Fibroblast of skin of back (primary cell): ENCODE measurements at regions not wholly inside any gene's neighbourhood (a gene's known extent, or its start where the extent isn't known, plus 50 kb on each side); places are given as distances from the start of the nearest gene placed in this dataset.
A peak's percentile ranks its signal among the peaks of the same experiment; 100 is the strongest.
"Not testable (repeated sequence)": the region's sequence is repeated elsewhere in the genome, so short reads cannot be mapped to it uniquely, and the experiment has no call there.

Source experiments
- DNase-seq: peaks from one replicate; pipeline ENCODE4 v3.0.0-alpha.2; 2013

DNA sequence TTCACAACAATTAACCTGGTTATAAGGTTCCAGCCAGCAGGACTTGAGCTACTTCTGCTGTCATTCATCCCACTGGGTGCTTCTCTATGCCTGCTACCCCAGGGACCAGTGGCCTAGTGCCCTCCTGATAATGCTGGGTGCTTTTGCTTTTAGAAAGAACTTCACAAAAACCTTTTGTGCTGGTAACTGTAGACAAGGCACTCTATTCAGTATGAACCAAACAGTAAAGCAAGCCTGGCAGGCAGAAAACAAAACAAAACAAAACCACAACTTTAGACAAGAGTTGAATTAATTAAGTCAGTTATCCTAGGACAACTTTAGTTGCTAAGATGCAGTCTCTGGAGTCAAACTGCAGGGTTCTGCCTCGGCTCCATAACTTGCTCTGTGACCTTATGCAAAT, 61.9 kb upstream of the ADGRL2 start:
- DNase-seq: no peak

DNA sequence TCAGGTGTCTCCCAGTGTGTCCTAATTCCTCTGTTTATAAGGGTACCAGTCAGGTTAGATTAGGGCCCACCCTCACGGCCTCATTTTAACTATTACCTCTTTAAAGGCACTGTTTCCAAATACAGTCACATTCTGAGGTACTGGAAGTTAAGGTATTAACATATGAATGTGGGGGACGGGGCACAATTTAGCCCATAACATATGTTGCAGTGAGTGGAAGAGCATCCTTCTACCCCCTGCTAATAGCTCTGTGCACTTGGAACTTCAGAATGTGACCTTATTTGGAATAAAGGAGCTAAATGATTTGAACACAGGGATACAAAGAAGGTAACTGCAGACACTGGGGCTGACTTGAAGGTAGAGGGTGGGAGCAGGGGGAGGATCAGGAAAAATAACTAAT, 67.3 kb upstream of the ADGRL2 start:
- no peak for DNase-seq

DNA sequence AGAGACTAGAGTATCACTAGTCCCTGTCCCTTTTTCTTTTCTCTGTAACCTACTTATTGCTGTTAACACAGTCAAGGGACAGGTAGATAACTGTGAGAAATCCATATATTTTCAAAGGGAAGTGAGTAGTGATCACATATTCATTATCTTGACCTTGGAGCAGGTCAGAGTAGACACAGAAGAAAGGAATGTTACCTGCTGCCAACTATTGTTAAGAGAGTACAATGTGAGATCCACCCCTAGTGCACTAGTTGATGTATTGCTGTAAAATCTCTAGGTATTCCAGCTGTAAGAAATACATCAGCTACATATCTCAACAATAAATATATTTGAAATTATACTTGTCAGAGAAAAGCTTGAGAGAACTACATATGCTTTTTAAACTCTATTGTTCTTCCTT, 68.7 kb upstream of the ADGRL2 start:
- DNase-seq: no peak

DNA sequence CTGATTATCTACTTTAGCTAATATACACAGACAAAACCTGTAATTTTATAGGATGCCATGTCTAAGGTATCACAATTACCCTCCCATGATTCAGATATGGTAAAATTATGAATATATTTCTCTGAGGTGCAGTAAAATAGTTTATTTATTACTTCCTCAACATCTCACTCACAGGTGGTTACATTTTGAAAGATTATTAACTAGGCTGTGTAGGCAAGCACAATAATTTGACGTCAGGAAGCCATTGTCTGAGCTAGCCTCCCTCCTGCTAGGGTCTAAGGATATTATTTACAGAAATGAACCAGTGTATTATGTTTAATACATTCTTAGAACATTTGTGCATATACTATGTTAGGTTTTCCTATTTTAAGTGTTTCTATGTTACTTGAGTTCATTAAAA, 69.9 kb upstream of the ADGRL2 start:
- DNase-seq: no peak

DNA sequence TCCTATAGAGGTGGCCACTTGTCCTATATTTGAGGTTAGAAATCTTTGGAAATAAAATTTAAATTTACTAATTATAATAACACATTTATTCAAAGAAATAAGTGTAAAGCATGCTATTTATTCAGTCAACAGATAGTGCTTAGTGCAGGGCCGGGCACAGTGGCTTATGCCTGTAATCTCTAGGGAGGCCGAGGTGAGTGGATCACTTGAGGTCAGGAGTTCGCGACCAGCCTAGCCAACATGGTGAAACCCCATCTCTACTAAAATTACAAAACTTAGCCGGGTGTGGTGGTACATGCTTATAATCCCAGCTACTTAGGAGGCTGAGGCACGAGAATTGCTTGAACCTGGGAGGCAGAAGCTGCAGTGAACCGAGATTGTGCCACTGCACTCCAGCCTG, 70.4 kb upstream of the ADGRL2 start:
- not testable (repeated sequence) for DNase-seq

DNA sequence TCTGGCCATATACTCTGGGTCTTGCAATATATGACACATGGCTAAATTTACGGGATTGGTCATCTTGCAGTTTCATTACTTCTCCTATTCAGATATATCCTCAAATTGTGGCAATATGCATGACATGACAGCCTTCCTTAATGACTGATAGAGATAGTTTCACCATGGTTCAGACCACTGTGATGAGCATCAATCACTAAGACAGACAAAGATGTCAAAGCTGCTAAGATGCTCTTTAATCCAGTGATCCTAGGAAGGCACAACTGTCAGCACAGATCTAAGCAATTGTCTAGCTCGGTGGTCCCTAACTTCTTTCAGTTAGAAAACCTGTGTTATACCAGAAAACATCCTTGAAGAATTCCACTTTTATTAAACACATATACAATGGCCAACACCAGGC, 70.9 kb upstream of the ADGRL2 start:
- no peak for DNase-seq

DNA sequence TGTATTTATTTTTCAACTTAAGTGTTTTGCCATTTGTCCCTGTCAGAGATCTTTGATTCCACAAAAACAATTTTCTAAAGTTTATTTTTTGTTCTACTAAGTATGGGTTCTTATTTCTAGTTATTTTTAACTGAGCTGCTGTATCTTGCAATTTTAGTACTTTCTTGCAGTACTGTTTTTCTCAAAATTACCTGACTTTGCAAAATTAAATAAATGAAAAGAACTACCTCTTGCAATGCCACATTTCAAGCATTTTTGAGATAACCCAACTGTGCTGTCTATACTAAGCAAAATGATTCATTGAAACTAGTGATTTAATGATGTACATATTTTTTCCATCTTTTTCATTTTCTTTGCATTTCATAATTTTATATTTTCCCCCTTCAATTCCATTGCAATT, 71.5 kb upstream of the ADGRL2 start:
- no peak for DNase-seq

DNA sequence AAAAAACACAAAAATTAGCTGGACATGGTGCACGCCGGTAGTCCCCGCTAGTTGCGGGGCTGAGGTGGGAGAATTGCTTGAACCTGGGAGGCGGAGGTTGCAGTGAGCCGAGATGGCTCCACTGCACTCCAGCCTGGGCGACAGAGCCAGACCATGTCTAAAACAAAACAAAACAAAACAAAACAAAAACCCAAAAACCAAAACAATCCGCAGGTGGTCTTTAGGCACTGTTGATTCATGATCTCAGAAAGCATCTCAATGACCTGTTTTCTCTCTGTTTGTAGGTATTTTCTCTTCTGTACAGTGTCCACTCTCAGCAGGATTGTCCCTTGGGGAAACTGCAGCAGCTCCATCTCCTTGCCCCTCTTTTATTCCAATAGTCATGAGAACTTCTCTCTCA, 74.9 kb upstream of the ADGRL2 start:
- no peak for DNase-seq

DNA sequence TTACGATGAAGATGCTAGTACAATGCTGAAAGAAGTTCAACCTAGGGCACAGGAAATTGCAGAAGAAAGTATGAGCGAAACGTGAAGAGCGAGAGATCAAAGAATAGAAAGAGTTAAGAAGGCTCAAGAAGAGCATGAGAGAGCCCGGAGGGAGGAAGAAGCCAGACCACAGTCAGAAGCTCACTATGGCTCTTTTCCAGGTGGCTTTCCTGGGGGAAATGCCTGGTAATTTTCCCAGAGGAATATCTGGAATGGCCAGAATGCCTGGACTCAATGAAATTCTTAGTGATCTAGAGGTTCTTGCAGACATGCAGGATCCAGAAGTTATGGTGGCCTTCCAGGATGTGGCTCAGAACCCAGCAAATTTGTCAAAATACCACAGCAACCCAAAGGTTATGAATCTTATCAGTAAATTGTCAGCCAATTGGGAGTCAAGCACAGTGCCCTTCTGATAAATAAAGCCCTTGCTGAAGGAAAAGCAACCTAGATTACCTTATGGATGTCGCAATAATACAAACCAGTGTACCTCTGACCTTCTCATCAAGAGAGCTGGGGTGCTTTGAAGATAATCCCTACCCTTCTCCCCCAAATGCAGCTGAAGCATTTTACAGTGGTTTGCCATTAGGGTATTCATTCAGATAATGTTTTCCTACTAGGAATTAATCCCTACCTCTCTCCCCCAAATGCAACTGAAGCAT, 78.0 kb upstream of the ADGRL2 start:
- peak; percentile 45 for DNase-seq

DNA sequence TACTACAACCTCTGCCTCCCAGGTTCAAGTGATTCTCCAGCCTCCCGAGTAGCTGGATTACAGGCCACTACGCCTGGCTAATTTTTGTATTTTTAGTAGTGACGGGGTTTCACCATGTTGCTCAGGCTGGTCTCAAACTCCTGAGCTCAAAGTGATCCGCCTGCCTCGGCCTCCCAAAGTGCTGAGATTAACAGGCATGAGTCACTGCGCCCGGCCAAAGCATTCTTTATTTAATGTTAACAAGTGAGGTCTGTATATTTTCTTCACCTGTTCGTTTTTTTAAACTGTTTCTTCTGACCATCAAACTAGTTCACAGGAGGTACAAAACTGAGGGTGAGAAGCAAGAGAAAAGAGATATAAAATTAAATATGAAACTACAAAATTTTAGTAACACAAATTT, 80.5 kb upstream of the ADGRL2 start:
- DNase-seq: not testable (repeated sequence)

DNA sequence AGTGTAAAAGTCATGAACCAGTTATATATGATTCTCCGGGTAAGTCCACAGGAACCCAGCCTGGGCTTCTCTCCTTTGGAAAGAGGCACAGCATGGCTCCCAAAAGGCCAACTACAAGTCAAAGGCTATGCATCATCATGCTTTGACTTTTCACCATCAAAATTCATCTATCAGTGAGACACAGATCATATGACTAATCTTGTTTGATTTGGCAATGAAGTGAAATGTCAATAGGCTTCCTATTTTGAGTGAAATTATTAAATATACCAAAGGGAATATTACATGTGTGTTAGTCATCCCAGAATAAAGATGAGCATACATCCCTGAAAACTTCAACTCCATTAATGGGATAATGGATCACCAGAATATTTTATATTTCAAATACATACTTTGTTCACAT, 83.5 kb upstream of the ADGRL2 start:
- DNase-seq: peak; percentile 84

DNA sequence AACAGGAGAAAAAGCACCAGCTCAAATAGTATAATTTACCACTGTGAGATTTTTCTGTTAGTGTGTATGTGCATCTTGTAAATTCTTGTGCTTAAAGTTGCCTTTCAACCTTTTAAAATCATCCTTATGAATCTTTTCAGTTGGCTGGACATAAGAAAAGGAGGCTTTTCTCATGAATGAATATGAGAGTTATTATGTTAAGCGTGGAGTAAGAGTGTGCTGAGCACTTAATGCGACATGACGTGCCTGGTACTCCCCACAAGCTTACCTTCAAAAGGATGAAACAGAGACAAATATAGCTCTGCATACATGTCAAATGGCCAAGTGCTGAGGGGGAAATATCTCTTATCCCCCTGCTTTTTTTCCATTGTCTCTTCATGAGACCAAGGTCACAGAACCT, 85.3 kb upstream of the ADGRL2 start:
- no peak for DNase-seq

DNA sequence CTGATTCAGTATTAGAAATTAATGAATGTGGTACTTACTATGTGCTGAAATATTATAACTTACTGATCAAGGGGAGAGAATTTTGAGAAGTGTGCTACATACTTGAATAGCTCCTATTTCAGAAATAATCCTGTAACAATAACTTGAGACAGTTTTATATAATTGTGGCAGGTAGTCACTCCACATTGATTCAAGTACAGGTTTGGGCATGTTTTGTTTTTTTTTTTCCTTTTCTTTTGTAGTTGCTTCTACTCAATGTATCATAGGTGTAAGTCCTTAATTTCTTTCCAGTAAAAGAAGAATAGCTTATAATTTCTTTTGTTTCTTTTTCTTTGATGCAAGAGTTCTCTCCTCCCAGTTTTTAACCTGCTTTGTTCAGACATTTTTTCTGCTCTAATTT, 86.1 kb upstream of the ADGRL2 start:
- DNase-seq: no peak

DNA sequence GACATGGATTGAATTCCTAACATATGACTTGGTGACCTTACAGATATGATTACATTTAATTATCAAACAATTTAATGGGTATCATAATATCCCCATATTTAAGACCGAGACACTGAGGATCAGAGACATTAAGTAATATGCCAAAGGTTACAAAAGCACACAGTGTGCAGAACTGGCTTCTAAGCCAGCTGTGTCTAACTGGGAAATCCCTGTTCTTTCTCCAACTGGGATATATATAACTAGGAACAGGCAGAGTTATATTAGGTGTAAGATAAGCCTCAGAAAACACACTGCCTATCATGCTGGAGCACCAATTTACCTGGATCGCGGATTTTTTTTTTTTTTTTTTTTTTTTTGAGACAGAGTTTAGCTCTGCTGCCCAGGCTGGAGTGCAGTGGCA, 88.3 kb upstream of the ADGRL2 start:
- no peak for DNase-seq

DNA sequence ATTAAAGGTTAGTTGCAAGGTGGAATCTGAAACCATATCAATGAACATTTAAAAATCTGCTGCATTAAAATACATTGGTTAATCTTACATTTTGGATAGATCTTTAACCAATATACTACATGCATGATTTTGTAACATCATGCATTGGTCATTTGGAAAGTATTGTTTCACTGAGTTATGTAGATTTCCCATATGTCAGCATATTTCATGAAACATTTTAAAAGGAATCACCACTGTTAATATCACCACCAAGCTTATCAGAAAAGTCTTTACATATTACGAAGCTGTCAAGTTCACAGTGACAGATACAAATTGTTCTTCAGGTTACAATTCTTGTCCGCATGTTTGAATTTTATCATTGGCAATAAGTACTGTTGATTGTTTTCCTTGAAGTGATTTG, 89.9 kb upstream of the ADGRL2 start:
- DNase-seq: no peak

DNA sequence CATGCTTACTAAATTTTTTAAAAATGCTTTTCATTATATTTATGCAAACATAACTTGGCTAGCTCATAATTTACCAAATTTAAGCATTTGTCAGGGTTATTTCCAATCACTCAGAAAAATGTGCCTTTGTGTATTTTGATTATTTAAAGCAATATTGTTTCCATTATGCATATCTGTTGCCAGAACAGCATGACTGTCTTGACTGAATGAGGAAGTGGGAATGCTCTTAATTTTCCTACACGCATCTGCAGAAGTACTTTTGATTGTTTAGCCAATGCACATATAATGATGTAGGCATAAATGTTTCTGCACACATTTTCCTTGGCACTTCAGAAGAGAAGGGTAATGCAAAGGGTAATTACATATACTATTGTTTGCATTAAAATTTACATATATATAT, 92.5 kb upstream of the ADGRL2 start:
- no peak for DNase-seq

DNA sequence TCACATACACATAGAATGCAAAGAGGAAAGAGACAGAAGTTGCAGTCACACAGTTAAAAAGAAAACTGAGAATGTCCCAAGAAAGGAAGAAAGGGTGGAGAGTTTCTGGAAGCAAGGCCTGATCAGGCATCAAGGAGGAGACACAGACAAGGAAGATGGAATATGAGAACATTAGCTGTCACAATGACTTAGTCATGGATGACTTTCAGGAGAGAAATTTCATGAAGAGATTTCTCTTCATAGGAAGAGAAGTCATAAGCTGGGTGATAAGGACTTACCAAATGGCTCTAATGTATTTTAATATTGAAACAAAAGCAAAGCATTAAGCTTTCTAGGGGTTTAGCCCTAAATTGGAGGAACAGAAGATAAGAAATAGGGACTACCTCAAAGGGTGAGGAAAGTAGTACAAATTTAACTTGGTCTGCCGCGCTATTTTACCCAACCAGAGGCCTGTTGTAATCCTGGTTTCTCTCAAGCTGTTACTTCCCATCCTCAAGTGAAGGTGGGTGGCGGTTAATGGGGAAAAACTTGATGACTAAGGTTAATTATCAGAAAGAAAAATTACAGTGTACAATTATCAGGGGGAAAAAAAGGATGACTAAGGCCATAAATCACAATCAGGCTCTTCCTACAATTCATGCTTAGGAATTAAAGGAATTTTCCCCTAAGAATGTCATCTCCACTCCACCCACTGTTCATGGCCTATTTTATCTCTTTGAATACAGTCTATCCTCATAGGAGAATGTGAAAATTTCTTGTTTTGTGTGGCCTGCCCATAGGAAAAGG, 93.9 kb upstream of the ADGRL2 start:
- peak; percentile 89 for DNase-seq

DNA sequence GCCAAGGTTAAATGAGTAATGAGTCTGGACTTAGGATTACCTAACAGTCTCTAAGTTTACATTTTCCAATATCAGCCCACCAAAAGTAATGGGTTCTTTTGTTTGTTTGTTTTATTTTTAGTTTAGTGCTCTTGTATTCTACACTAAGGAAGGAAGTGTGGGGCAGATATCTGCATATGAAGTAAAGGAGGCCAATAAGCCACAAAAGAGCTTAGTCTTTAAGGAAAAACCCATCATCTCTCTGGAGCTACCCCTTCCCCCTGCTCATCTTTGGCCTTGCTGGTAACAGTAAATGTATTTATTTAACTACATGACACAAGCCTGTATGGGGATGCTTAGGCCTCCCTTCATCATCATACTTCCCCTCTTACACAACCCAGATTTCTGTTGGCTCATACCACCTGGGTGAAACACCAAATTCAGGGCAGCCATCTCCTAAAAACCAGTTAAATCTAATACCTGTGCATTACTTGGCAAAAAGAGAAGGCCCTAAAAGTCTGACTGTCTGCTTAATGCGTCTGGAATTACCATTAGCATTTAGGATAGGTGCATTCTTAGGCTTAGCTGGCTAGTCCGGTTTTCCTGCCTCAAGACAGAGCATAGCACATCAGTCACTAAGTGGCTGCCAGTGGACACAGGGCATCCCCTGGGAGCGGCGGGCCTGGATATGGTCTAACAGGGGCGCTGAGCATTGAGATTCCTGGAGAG, 96.8 kb upstream of the ADGRL2 start:
- peak; percentile 61 for DNase-seq

DNA sequence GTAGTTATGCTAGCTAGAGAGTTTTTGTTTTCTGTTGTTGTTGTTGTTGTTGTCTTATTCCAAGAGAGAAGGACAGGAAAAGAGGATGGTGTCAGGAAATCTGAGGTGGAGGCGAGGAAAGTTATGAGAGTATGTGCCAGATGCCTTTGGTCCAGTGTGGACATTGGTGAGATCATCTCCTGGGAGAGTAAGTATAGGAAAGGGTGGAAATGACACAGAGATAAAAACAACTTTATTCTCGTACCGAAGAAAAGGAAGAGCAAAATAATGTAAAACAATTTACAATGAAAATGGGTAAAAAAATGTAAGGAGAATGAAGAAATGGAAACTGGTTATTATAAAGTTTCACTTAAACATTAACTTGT, 97.4 kb upstream of the ADGRL2 start:
- DNase-seq: peak; percentile 89

DNA sequence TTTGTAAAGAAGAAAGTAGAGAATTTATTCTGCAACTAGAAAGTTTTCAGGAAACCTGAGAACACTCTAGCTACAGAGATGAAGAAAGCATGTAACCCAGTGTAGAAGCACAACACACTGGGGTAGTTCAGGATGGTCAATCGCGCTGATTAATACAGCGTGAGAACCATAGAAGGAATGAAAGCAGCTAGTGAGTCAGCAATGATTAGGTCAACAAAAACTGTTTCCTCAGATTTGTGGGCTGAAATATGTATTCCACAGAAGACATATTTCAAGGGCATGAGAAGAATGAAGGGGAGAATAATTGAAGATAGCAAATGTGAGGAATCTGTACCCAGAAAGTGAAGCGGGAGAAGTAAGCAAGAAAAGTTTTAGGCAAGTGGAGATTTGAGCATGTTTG, 97.8 kb upstream of the ADGRL2 start:
- DNase-seq: peak; percentile 98

DNA sequence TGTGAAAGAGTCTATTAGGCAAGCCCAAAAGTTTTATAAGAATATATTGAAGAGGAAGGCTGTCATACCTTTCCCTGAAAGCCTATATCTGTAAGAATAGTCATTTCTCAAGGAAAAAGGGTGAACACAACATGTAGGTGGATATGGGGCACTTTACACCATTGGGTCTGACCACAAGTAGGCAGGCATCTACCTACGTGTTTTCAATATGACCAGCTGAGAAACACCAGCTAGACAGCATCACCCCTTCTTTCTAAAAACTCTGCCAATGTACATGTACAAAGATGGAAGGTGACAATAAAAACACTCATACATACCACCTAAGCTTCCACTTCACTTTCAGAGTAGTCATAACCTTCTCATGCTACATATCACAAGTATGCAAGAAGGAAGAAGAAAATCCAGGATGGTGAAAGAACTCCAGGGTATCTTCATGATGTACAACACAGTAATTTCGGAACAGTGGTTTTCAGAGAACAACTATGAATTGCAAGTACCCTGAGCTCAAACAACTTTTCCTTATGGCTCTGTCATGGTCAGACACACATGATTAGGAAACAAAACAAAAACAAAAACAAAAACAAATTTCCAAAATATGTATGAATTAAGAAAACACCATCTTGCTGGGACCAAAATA, 98.5 kb upstream of the ADGRL2 start:
- no peak for DNase-seq

DNA sequence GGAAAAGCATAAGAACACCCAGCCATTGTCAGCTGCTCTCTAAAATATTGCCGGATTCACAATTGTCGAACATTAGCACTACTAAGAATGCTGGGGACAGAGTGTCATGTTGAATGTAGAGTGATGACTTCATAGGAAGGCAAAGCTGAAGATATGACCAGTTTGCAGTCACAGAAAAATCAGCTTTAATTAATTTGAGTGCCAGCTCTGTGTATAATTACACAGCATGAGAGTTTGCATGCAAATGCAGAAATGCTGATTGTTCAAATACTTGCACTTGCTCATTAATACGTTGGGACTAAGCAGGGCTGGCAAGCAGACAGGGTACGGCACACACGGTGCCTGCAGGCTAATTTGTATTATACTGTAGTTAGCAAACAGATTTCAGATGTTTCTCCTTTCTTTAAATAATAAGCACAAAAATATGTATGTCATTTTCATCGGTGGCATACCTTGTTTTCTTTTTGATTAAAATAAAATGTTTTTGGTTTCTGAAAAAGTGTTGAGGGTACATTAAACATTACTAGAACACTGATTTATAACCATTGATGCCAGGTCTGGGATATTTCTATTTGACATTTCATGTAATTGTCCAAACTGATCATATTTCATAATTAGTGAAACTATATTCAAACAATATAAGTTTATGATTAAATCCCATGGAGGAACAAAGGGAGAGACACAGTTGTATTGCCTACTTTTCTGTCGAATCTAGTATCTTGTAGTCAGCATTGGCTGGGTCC, 99.8 kb upstream of the ADGRL2 start:
- no peak for DNase-seq

DNA sequence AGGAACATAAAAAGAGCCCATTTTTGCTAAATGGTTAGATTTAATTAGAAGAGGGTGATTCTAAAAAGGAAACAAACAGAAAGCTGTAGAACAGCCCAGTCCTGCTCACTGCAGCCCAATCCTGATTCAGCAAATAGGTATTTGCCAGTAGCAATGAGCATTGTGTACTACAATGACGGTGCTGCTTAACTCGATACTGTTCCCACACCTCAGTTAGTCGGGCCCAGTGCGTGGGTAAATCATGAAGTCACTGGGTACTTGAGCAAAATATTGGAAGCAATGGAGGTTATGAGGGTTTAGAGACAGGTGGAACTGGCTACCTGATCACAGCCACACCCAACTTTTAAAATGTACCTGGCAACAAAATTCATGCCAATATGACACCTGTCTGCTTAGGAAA, 101.5 kb upstream of the ADGRL2 start:
- DNase-seq: peak; percentile 62
